HCT116 (cell line): ENCODE measurements at regions not wholly inside any gene's neighbourhood (a gene's known extent, or its start where the extent isn't known, plus 50 kb on each side); places are given as distances from the start of the nearest gene placed in this dataset.

Experiments
- ATAC-seq: fragments of 200-7000 bp; cut with Tn5 transposase; 2 replicates; pipeline ENCODE4 v1.9.1; 2020; ENCODE audit warnings: mild to moderate bottlenecking, moderate library complexity
- BruUV-seq: library from RNA; stranded (reverse); fragments of 400-500 nt; replicated peaks from 2 replicates; lab custom pipeline; 2021; lab: Mats Ljungman, UMichigan
- CTCF ChIA-PET: fragments of 300-600 bp; sonication (Branson Sonifier 250); formaldehyde crosslinking; loops from one replicate; lab custom pipeline; 2021; ENCODE audit warnings: antibody characterized with exemption; lab: Charles Lee
- POLR2A ChIA-PET: fragments of 300-600, 350-600 bp; sonication (Branson Sonifier 250); formaldehyde crosslinking; loops from one replicate; lab custom pipeline; 2021; ENCODE audit warnings: antibody characterized with exemption; lab: Charles Lee
- RAD21 ChIA-PET, 2 experiments: fragments of 300-600 bp; sonication (Branson Sonifier 250); formaldehyde crosslinking; loops; one replicate each; lab custom pipeline; 2023; ENCODE audit warnings: low total read pairs in 2 of 2; ENCODE audit not compliant: uncharacterized antibody in 2 of 2, unreplicated experiment in 2 of 2, low non-redundant PET in 1 of 2; lab: Charles Lee
- DNase-seq: peaks from one replicate; pipeline ENCODE4 v3.0.0-alpha.2; 2010; ENCODE audit warnings: low read depth, low spot score
- H2AFZ ChIP-seq: fragments of 200-600 bp; shearing (Covaris generic), sonication (generic); 2 replicates; pipeline ENCODE4 v1.6.1; 2017; ENCODE audit warnings: low read depth, mixed run types, mixed read lengths, antibody characterized with exemption, low read length; ENCODE audit not compliant: poor library complexity, severe bottlenecking
- H3K27ac ChIP-seq: 2 replicates; pipeline ENCODE4 v1.5.1; 2012; ENCODE audit warnings: low read depth, low read length
- H3K27me3 ChIP-seq: fragments of 200-600 bp; sonication (generic); 2 replicates; pipeline ENCODE4 v1.6.1; 2016; ENCODE audit warnings: mixed run types, low read length, mixed read lengths; ENCODE audit not compliant: insufficient read depth
- H3K36me3 ChIP-seq, 2 experiments: fragments of 200-500 bp in 1 of 2; fragments of 200-600 bp in 1 of 2; sonication (Bioruptor generic) in 1 of 2; sonication (generic) in 1 of 2; 2 replicates each; pipeline versions ENCODE4 v1.5.1 to v1.6.1; 2014 to 2016; ENCODE audit warnings: low read length in 2 of 2, inconsistent platforms in 1 of 2, mixed read lengths in 1 of 2, mixed run types in 1 of 2; ENCODE audit not compliant: insufficient read depth in 2 of 2, control insufficient read depth in 1 of 2
- H3K4me1 ChIP-seq, 2 experiments: fragments of 200-600 bp in 1 of 2; sonication (generic) in 1 of 2; 2 replicates each; pipeline versions ENCODE4 v1.5.1 to v1.6.1; 2012 to 2017; ENCODE audit warnings: low read length in 2 of 2, inconsistent platforms in 1 of 2, mild to moderate bottlenecking in 1 of 2, mixed read lengths in 1 of 2, mixed run types in 1 of 2, moderate library complexity in 1 of 2; ENCODE audit not compliant: insufficient read depth in 2 of 2, control insufficient read depth in 1 of 2
- H3K4me2 ChIP-seq: fragments of 200-600 bp; sonication (generic); 2 replicates; pipeline ENCODE4 v1.6.1; 2017; ENCODE audit warnings: mixed run types, low read length, mixed read lengths
- H3K4me3 ChIP-seq, 2 experiments: fragments of 200-600 bp in 1 of 2; sonication (generic) in 1 of 2; replicated peaks in 1 of 2; 2 replicates each; pipeline ENCODE4 v1.5.1; 2011 to 2016; ENCODE audit warnings: low read length in 2 of 2, control low read depth in 1 of 2, low read depth in 1 of 2, mild to moderate bottlenecking in 1 of 2, mixed read lengths in 1 of 2, mixed run types in 1 of 2
- H3K79me2 ChIP-seq: fragments of 200-600 bp; sonication (generic); 2 replicates; pipeline ENCODE4 v1.6.1; 2017; ENCODE audit warnings: mild to moderate bottlenecking, mixed run types, low read length, moderate library complexity, mixed read lengths; ENCODE audit not compliant: insufficient read depth
- H3K9ac ChIP-seq: fragments of 200-600 bp; sonication (generic); 2 replicates; pipeline ENCODE4 v1.6.1; 2016; ENCODE audit warnings: low read length, mixed read lengths
- H3K9me2 ChIP-seq: fragments of 200-600 bp; sonication (generic), shearing (Covaris generic); 2 replicates; pipeline ENCODE4 v1.6.1; 2017; ENCODE audit warnings: mixed run types, mild to moderate bottlenecking, moderate library complexity; ENCODE audit not compliant: insufficient read depth
- H3K9me3 ChIP-seq, 2 experiments: fragments of 200-500 bp in 1 of 2; fragments of 200-600 bp in 1 of 2; sonication (Bioruptor generic) in 1 of 2; sonication (generic) in 1 of 2; 2 replicates each; pipeline ENCODE4 v1.6.1; 2014 to 2017; ENCODE audit warnings: low read length in 2 of 2, mixed read lengths in 2 of 2, inconsistent platforms in 1 of 2, low read depth in 1 of 2, mild to moderate bottlenecking in 1 of 2, mixed run types in 1 of 2, moderate library complexity in 1 of 2; ENCODE audit not compliant: control insufficient read depth in 1 of 2, insufficient read depth in 1 of 2
- H4K20me1 ChIP-seq: fragments of 200-600 bp; sonication (generic), shearing (Covaris generic); 2 replicates; pipeline ENCODE4 v1.6.1; 2017; ENCODE audit warnings: mixed run types, mild to moderate bottlenecking, moderate library complexity; ENCODE audit not compliant: insufficient read depth
- ATF3 ChIP-seq: IDR thresholded peaks from 2 replicates; pipeline ENCODE4 v1.6.1; 2012
- CEBPB ChIP-seq: IDR thresholded peaks from 2 replicates; pipeline ENCODE4 v1.6.1; 2012; ENCODE audit warnings: low read depth
- CTCF ChIP-seq, 3 experiments: fragments of 200-600 bp in 1 of 3; sonication (generic) in 1 of 3; IDR thresholded peaks in 2 of 3; conservative IDR thresholded peaks in 1 of 3; 2 replicates each; pipeline ENCODE4 v1.5.1; 2012 to 2017; ENCODE audit warnings: low read depth in 2 of 3, low read length in 2 of 3, antibody characterized with exemption in 1 of 3, borderline replicate concordance in 1 of 3, control low read depth in 1 of 3, mild to moderate bottlenecking in 1 of 3, mixed read lengths in 1 of 3, mixed run types in 1 of 3, moderate library complexity in 1 of 3; ENCODE audit not compliant: insufficient read depth in 1 of 3
- EGR1 ChIP-seq: IDR thresholded peaks from 2 replicates; pipeline ENCODE4 v1.6.1; 2012; ENCODE audit warnings: low read depth
- EZH2 ChIP-seq: fragments of 200-600 bp; sonication (generic); IDR thresholded peaks from 2 replicates; pipeline ENCODE4 v1.6.1; 2017; ENCODE audit warnings: antibody characterized with exemption, mixed run types
- EZH2phosphoT487 ChIP-seq: fragments of 200-600 bp; IDR thresholded peaks from 2 replicates; pipeline ENCODE4 v1.6.1; 2018; ENCODE audit warnings: antibody characterized with exemption, borderline replicate concordance
- FOSL1 ChIP-seq: IDR thresholded peaks from 2 replicates; pipeline ENCODE4 v1.6.1; 2012; ENCODE audit warnings: low read depth
- JUND ChIP-seq: IDR thresholded peaks from 2 replicates; pipeline ENCODE4 v1.6.1; 2012
- POLR2A ChIP-seq: IDR thresholded peaks from 2 replicates; pipeline ENCODE4 v1.7.0; 2011; ENCODE audit warnings: borderline replicate concordance; ENCODE audit not compliant: insufficient read depth, insufficient read length; ENCODE audit errors: extremely low read depth
- POLR2AphosphoS5 ChIP-seq: IDR thresholded peaks from 2 replicates; pipeline ENCODE4 v1.6.1; 2011; ENCODE audit warnings: mild to moderate bottlenecking, low read depth, low read length, moderate library complexity
- RAD21 ChIP-seq: IDR thresholded peaks from 2 replicates; pipeline ENCODE4 v1.6.1; 2012; ENCODE audit warnings: low read depth, mild to moderate bottlenecking
- REST ChIP-seq: IDR thresholded peaks from 2 replicates; pipeline ENCODE4 v1.6.1; 2012; ENCODE audit warnings: low read depth
- SIN3A ChIP-seq: IDR thresholded peaks from 2 replicates; pipeline ENCODE4 v1.6.1; 2012; ENCODE audit warnings: low read depth
- TCF7L2 ChIP-seq: IDR thresholded peaks from 2 replicates; pipeline ENCODE4 v1.7.0; 2011; ENCODE audit warnings: borderline replicate concordance, inconsistent platforms; ENCODE audit not compliant: insufficient read depth, insufficient read length; ENCODE audit errors: extremely low read depth
- YY1 ChIP-seq: IDR thresholded peaks from 2 replicates; pipeline ENCODE4 v1.6.1; 2011; ENCODE audit warnings: low read length, low read depth, moderate library complexity, mild to moderate bottlenecking; ENCODE audit not compliant: insufficient replicate concordance; ENCODE audit errors: extremely low read depth
- ZFX ChIP-seq: fragments of 450-650 bp; IDR thresholded peaks from 2 replicates; pipeline ENCODE4 v1.6.1; 2017
- intact Hi-C: fragments of 100-400 bp; cut with micrococcal nuclease; formaldehyde crosslinking; loops from 2 replicates; pipeline ENCODE4 v1.10.0; 2022

- no peak for TF ChIP-seq POLR2A
- no peak for TF ChIP-seq YY1
- TF ChIP-seq ATF3: no peak
- no peak for TF ChIP-seq EGR1
- no peak for TF ChIP-seq JUND
- no peak for TF ChIP-seq FOSL1
- no peak for TF ChIP-seq RAD21
- TF ChIP-seq POLR2AphosphoS5: no peak
- TF ChIP-seq EZH2phosphoT487: no peak
- no peak for TF ChIP-seq EZH2
- TF ChIP-seq ZFX: no peak
- no peak for TF ChIP-seq CTCF (IDR thresholded peaks at IDR 0.05 in 2 of 3, conservative IDR thresholded peaks at IDR 0.05 in 1 of 3; ENCODE audit: borderline replicate concordance in 1 of 3, insufficient read depth in 1 of 3, low read depth in 2 of 3, low read length in 2 of 3)
- no peak for TF ChIP-seq REST
- no peak for TF ChIP-seq TCF7L2
- no peak for TF ChIP-seq SIN3A
- no peak for TF ChIP-seq CEBPB
- no TSS peak for BruUV-seq
- H2AFZ ChIP-seq: no peak overlapping the region
- H3K4me2 ChIP-seq: no peak overlapping the region
- no peak for DNase-seq
- no peaks in the 10 kb centered on the region for H4K20me1 ChIP-seq
- H3K36me3 ChIP-seq: no peaks in the 10 kb centered on the region
- ChIA-PET RAD21 (no interaction called here), CTCF (no interaction called here), POLR2A (no interaction called here)
- H3K4me3 ChIP-seq: no peak overlapping the region
- H3K9me2 ChIP-seq: no peaks in the 10 kb centered on the region
- H3K4me1 ChIP-seq: peaks cover 9 to 14% of the 10 kb centered on the region in 2 experiments
- H3K9ac ChIP-seq: no peak overlapping the region
- intact Hi-C loops: no loop called here
- H3K9me3 ChIP-seq: no peaks in the 10 kb centered on the region
- no peak overlapping the region for H3K27ac ChIP-seq
- no peaks in the 10 kb centered on the region for H3K79me2 ChIP-seq
- no peaks in the 10 kb centered on the region for H3K27me3 ChIP-seq
- no peak for ATAC-seq
These were observed 52.1 kb upstream of the DTNA start for GRCh38 chr18:34657860-34658500.
